Stimulated activated naive CD8-positive, alpha-beta T cell treated with anti-CD3 and anti-CD28 coated beads, Interleukin-15, Interleukin-2, amounts not matched to agents 100 U/mL and 50 U/mL, for 24 hours (primary cell): ENCODE measurements at regions not wholly inside any gene's neighbourhood (a gene's known extent, or its start where the extent isn't known, plus 50 kb on each side); places are given as distances from the start of the nearest gene placed in this dataset.
"Not testable (repeated sequence)": the region's sequence is repeated elsewhere in the genome, so short reads cannot be mapped to it uniquely, and the experiment has no call there.

ENCODE experiments used
- ATAC-seq: fragments of 150-1000 bp; cut with Tn5 transposase; one replicate; pipeline ENCODE4 v1.10.0; 2021
- DNase-seq: peaks from one replicate; pipeline ENCODE4 v3.0.0; 2021

DNA sequence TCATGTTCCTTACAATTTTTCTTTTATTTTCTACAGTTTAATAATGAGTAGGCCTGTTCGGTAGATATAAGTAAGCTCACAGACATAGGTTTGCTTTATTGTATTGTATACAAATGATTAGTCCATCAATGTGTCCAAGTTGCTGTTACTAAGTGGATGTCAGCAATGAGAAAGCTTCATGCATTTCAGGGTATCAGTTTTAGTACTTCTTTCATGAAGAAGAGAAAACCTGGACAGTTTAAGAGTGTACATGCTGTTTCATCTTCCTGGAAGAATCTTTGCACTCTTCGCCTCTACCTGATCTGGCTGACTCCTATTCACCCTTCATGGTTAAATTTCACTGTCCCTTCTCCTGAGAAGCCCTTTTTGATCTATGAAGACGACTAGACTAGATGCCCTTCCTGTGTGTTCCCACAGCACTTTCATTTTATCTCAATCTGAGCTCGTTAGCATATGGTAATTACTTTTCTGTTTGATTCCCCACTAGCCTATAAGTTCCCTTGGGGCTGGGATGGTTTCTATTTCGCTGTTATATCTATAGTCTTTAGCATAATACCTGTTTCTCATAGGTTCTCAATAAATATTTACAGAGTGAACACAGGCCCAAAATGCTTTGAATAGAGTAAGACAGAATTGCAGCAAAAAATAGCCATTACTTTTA lies 70.7 kb downstream of the CETN3 start:
- ATAC-seq (no peak), DNase-seq (no peak)

DNA sequence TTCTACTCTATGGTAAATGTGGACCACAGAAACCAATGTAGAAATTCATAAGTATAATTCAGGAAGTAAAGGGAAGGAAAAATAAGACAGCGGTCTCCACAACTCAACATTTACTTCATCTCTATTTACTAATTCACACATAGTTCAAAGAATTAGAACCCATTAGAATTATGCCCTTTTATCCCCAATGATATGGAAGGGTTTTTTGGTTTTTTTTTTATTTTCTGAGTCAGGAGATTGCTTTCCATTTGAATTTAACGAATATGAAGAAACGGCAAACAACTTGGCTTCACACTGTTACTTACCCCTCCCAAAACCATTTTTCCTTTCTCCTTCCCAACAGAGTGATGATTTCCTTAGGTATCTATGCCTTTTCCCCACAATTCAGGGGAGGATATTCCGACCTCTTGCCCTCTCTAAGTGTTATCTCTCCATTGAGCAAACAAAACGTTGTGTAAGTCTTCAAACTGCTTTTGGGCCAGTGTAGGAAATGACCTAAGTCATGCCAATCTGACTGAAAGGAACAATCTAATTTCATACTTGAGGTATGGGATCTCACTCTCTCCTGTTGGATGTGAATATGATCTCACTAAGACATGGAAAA lies 72.0 kb downstream of the CETN3 start:
- ATAC-seq: no peak
- DNase-seq: no peak

DNA sequence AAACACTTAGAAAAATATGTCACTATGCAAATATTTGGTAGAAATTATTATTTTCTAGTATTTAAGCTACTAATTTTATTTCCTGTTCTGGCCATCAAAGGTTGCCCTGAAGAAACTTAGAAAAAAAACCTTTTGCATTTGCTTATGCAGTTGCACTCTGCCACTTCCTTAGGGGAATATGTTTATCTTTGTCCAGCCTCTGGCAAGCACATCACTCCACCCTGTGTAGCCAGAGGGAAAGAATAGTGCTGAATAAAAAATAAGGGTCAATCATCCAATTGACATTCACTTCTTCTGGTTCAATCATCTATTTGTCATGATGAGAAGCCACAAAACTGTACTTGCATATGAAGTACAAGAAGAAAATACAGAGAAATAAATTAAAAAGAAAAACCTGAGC lies 72.8 kb downstream of the CETN3 start:
- DNase-seq (no peak), ATAC-seq (no peak)

DNA sequence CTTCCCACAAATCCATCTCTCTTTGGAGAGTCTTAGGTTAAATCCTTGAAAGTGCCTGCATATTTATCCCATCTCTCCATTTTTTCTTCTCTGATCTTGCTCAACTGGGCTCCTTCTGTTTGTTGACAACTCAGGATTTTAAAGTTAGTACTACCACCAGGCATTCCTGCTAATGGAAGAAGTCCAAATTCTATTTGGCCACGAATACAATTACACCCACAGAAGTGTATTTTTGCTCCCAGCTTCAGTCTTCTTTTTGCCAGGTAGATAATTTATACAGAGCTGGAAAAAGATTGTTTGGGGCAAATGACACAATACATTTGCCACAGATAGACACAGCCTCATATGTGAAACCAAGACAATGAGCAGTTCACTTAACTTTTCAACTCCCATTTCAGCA lies 74.8 kb downstream of the CETN3 start:
- no peak for ATAC-seq
- no peak for DNase-seq

DNA sequence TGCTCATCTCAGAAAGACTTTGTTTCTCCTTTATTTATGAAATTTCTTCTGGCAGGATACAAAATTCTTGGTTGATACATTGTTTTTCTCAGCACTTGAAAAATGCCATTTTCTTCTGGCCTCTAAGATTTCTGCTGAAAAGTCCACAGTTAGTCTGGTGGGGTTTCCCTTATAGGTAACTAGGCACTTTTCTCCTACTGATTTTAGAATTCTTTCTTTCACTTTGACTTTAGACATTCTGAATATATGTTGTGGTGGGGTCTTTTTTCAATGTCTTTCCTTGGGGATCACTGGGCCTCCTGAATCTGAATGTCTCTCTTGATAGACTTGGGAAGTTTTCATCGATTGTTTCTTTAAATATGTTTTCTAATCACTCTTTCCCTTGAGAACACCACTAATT lies 79.6 kb downstream of the CETN3 start:
- no peak for DNase-seq
- no peak for ATAC-seq

DNA sequence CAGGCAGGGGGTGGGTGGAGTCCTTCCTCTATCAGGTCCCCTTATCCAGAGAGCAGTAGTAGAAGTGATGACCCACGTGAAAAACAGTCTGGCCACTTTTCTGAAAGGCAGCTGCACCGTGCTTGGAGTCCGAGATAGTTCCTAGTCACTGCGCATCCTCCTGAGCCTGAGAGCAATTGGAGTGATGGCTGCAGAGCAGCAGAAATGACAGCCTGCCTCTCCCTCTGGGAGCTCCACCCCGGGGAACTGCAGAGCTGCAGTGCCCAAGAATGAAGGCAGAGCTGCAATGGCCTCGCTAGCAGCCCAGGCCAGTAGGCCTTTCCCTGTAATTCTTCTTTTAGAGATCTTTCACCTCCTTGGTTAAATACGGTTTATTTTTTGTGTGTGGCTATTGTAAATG lies 82.6 kb downstream of the CETN3 start:
- DNase-seq: no peak

DNA sequence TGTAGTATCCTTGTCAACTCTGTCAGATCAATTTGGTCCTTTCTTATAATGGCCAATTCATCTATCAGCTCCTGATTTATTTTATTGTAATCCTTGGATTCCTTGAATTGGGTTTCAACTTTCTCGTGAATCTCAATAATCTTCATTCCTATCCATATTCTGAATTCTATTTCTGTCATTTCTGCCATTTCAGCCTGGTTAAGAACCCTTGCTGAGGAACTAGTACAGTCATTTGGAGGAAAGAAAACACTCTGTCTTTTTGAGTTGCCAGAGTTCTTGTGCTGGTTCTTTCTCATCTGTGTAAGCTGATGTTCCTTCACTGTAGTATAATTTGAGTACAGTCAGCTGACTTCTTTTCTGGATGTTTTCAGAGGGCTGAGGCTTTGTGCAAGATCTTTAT lies 84.5 kb downstream of the CETN3 start:
- DNase-seq (no peak), ATAC-seq (no peak)

More for the DNA sequence above, 82.6 kb downstream of the CETN3 start:
- no peak for ATAC-seq

DNA sequence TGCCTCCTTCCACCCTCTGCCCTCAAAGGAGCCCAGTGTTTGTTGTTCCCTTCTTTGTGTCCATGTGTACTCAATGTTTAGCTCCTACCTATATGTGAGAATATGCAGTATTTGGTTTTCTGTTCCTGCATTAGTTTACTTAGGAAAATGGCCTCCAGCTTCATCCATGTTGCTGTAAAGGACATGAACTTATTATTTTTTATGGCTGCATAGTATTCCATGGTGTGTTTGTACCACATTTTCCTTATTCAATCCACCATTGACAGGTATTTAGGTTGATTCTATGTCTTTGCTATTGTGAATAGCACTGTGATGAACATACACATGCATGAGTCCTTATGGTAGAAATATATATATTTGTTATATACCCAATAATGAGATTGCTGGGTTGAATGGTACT lies 89.2 kb downstream of the CETN3 start:
- not testable (repeated sequence) for ATAC-seq, DNase-seq

DNA sequence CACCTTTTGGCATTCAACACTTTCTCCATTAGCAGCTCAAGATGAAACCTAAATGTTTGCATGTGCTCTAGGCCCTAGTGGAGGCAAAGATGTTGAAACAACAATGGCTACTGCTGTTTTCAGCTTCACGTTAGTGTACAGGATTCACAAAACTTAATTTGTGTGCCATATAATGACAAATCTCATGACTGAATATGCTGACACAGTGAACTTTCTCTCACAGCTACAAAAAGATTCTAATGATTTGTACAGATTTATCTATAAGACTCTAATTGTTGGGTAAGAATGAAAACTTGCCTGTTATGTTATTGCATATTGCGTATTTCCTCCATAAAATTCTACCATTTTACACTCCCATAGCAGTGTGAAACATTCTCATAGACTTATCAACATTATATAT lies 97.5 kb downstream of the CETN3 start:
- no peak for DNase-seq
- no peak for ATAC-seq

DNA sequence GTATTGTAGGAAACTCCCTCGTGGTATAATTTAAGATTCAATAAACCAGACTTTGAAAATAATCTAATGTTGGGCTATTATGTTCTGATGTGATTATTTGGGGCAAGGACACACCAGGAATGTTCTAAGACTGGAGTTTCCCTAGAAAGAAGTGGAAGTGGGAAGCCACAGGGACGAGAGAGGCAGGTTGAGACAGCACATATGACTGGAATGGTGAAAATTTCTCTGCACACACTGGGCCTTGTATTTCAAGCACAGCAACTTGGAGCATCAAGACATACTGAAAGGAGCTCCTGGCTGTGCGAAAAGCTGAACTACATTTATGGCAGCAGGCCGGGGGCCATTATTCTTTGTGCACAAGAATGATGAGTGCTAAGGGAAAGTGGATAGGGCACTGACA lies 98.2 kb downstream of the CETN3 start:
- DNase-seq (no peak), ATAC-seq (no peak)

DNA sequence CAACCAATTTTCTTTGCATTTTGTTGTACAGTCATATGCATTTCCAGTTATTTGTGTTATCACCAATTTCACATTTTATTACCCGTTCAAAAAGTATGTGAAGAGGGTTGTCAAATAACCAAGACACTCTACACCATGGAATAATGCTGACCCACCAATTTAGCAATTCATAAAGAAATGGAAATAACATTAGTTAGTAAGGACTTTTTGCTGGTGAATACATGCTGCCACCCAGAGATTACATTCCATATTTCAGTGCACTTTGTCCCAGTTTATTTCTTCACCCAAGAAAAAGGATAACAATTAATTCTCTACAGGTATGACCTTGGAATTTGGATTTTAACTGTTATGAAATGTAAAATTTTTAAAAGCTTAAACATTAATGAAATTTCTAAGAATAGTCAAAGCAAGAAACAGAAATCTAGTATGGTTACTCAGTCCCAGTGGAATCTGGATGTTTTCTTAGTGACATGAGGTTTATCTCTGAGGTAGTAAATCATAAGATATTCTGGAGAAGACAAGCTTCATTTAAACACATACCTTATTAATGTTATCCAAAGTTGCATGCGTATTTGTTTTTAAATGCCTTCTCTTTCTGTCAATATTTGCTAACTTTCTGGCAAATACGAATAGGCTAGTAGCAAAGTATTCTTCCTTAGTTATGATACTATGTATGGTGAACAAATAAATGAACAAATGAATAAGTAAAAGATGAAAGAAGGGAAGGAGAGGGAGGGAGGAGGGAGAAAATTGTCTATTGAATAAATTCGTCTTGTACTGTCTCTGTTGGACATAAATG lies 100.6 kb downstream of the CETN3 start:
- DNase-seq (no peak), ATAC-seq (no peak)

DNA sequence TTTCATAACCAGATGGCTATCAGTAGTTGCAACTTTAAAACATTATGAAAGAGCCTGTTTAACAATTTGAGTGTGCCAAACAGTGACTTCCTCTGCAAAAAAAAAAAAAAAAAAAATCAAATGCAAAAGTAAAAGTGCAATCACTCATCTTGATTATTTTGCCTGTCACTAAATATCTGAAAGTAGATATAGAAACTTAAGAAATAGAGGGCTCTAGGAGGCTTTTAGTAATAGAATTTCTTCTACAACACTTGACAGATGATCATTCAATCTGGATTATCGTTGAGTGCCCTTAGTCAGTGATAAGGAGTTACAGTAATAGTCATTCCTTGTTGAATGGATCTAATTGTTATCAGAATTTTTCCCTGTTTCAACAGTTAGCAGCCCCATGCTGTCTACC lies 101.8 kb downstream of the CETN3 start:
- no peak for DNase-seq

DNA sequence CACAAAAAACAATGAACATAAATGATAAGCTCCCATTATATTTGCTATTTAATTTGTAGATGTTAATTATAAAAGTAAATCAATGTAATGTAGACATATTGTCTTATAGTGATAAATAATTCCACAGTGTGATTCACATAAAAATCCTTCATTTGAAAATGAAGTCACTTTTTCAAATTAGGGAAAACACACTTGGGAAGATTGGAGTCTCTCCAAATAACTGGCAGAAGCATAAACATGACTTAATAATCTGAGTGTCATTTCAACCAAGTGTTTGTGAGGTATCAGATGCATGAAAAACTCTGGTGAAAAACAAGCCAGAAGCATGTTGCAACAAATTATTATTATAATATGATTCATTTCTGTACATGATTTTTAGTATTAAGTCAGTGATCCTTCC lies 102.2 kb downstream of the CETN3 start:
- DNase-seq (no peak), ATAC-seq (no peak)

More for the DNA sequence above, 101.8 kb downstream of the CETN3 start:
- ATAC-seq: no peak

DNA sequence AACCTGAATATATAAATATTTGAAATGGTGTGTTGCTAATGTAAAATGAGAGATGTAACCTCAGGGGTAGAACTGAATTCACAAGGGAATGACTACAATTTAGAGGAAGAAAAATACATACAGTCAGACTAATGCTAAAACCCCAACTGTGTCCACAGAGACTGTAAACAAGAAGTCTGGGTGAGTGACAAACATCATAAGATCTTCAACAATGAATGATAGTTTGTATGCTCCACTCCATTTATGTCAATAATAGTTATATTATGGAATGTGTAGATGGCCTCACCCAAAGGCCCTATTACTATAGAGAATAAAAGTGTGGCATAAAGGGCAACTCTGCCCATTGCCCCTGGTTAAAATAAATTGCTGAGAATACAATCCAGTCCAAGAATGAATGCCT lies 102.9 kb downstream of the CETN3 start:
- no peak for ATAC-seq
- DNase-seq: no peak

DNA sequence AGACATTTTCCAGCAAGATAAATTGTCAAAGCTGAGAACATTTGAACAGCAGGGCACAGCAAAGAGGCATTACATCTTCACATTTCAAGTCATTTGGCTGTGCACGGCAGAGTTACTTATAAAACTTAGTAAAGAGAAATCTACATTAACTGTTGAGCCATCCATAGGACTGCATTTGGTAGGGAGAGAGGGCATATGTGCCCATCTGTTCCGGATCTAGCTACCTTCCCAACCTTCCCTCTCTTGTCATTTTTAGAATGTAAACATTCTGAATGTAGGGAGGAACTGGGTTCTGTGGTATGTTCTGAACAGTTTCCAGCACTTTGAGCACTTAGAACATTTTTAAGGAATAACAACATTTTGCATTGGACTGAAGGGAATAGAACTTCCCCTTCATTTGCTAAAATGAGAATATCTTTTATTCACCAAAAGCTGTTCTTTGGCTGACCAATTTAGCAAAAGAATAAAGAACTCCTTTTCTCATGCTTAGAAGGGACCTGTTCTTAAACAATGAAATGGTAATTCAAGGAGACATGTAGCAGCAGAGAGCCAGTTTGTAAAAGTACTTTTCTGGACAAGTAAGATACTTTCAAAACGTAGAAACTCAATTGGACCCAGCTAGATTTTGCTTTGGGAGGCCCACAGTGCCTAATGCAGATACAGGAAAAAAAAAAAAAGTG lies 104.4 kb downstream of the CETN3 start:
- ATAC-seq (no peak), DNase-seq (no peak)

DNA sequence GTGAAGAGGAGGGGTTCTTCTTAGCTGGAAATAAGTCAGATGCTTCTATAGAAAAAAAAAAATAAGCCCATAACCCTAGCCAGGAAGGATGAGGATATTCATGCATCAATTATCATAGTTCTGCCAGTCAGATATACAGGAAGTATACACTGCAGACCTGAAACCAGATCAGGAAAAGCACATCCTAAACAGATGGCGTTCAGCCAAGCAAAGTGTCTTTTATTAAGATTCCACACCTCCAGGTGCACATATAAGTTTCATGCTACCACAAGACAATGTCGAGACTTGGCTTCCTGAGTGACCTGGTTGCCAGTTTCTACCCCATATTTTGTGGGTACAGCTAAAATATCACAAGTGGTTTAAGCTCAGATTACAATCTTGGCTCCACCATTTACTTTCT lies 108.3 kb downstream of the CETN3 start:
- ATAC-seq: no peak

DNA sequence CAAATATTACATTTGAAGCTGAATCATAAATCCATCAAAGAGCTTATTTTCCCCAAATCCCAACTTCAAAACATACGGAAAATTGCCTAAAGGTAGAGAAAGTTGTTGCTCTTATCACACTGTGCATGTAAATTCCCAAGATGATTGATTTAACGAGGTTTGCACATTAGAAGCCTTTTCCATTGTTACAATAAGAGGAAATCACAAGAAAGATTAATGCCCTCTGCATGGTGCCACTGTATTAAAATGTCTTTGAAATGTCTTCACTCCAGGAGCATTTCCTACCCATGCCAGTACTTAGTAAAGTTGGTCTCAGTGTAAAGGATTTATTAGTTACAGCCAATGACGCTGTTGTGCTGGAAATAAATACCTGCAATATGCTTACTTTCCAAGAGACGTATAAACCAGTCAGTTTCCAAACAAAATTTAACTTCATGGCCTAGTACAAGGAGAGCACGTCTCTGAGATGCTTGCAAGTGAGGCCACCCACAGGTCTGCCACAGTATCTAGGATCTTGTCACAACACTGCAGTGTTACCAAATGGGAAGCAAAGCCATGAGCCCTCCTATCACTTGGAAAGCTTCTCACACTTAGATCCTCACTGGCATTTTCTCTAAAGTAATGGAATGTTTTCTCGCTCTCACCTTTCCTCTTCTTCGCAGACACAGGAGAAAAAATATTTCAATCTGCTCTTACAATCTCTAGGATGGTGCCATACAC lies 112.4 kb downstream of the CETN3 start:
- DNase-seq: no peak
- ATAC-seq: no peak

More for the DNA sequence above, 108.3 kb downstream of the CETN3 start:
- DNase-seq: no peak

DNA sequence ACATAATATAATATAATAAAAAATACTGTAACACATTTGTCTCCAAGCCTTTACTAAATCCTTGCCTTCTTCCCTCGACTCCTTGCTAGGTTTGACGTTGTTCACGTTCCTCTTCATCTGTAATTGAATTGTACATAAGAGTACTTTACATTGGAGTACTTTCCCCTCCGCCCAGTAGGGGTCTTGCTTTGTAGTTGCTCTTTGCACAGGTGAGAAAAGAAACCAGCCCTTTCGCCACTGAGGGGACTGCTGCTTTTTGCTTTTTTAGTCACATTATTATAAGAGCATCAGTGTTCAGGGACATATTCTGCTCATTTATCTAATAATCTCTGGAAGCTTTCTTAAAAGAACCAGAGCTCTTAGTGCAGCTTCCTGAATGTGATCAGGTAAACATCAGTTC lies 115.0 kb downstream of the CETN3 start:
- no peak for ATAC-seq
- no peak for DNase-seq

DNA sequence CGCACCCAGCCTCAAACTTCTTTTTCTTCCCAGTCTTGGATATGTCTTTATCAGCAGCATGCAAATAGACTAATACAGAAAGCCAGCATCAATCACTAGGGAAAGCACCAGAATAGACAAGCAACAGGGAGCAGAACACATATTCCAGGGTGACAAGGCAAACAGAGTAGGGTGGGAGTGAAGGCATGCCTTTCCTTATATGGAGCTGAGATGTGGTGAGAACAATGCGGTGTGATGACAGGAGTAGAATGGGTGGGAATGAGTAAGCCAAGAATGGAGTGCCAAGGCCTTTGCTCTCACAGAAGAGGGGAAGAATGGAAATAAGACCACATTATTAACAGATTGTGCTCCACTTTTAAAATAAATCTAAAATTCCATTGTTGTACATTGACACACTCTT lies 115.6 kb downstream of the CETN3 start:
- ATAC-seq (no peak), DNase-seq (no peak)

DNA sequence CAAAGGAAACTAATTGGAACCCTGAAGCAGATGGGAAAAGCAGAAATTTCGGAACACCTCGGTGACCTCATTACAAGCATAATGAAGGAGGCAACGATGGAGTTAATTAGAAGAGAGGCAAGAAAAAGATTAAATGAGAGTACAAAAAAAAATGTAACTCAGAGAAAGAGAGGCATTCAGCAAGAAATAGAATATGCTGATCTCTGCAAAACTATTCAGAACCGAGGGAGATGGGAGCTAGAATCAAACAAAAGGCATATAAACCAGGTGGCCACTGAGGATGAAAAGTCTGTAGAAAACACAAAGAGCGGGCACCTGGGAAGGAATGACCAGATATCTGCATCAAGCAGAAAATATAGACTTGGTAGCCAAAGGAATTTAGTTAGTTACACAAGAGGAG lies 118.9 kb downstream of the CETN3 start:
- DNase-seq: no peak
- no peak for ATAC-seq

DNA sequence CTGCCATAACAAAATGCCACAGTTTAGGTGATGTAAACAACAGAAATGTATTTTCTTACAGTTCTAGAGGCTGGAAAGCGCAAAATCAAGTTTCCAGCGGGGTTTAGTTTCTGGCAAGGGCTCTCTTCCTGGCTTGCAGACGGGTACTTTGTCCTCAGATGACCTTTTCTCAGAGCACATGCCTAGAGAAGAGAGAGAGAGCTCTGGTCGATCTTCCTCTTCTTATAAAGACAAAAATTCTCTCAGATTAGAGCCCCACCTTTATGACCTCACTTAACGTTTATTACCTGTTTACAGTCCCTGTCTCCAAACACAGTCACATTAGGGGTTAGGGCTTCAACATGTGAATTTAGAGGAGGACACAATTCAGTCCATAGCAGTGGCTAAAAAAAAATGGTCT lies 119.7 kb downstream of the CETN3 start:
- DNase-seq (no peak), ATAC-seq (no peak)

DNA sequence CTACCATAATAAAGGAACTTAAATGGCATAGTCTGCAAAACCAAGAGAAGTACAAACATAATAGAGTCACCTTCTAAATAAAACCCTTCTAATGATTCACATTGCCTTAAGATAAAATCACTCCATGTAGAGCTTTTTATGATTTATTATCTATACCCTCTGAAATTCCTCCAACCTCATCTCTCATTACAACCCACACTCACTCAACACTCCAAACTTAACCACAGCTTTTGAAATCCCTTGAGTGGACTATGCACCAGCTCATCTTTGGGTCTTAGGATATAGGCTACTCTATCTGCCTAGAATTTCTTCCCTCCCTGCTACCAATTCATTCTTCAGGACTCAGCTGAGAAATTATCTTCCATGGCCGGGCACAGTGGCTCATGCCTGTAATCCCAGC lies 122.5 kb downstream of the CETN3 start:
- ATAC-seq (no peak), DNase-seq (no peak)
